IPS-20b (cell line): ENCODE measurements at regions not wholly inside any gene's neighbourhood (a gene's known extent, or its start where the extent isn't known, plus 50 kb on each side); places are given as distances from the start of the nearest gene placed in this dataset.
"Not testable (repeated sequence)": the region's sequence is repeated elsewhere in the genome, so short reads cannot be mapped to it uniquely, and the experiment has no call there.

Experiments used
- H3K27ac ChIP-seq: one replicate; pipeline ENCODE4 v1.5.1; 2013; ENCODE audit warnings: low read length
- H3K27me3 ChIP-seq: 2 replicates; pipeline ENCODE4 v1.6.1; 2013; ENCODE audit warnings: mild to moderate bottlenecking, low read length, inconsistent platforms; ENCODE audit not compliant: insufficient read depth
- H3K36me3 ChIP-seq: 2 replicates; pipeline ENCODE4 v1.6.1; 2013; ENCODE audit warnings: low read depth, mild to moderate bottlenecking, inconsistent platforms, low read length, moderate library complexity; ENCODE audit not compliant: insufficient read depth
- H3K4me1 ChIP-seq: 2 replicates; pipeline ENCODE4 v1.6.1; 2013; ENCODE audit warnings: mild to moderate bottlenecking, control low read depth, inconsistent platforms, low read length, moderate library complexity; ENCODE audit not compliant: insufficient read depth
- H3K4me3 ChIP-seq: 2 replicates; pipeline ENCODE4 v1.5.1; 2013; ENCODE audit warnings: mild to moderate bottlenecking, low read length, inconsistent platforms
- H3K9ac ChIP-seq: 2 replicates; pipeline ENCODE4 v1.6.1; 2013; ENCODE audit warnings: low read depth, mild to moderate bottlenecking, inconsistent platforms, low read length, moderate library complexity
- H3K9me3 ChIP-seq: 2 replicates; pipeline ENCODE4 v1.6.1; 2013; ENCODE audit warnings: mild to moderate bottlenecking, low read depth, low read length, inconsistent platforms; ENCODE audit not compliant: insufficient read depth

- Histone ChIP-seq H3K9me3 (no peaks in the 10 kb centered on the region), H3K27me3 (no peaks in the 10 kb centered on the region), H3K36me3 (no peaks in the 10 kb centered on the region), H3K27ac (no peak overlapping the region), H3K4me3 (no peak overlapping the region), H3K4me1 (no peaks in the 10 kb centered on the region), H3K9ac (no peak overlapping the region)
Measured at GRCh38 chr12:93223440-93224426, 154.0 kb upstream of the NUDT4 start.

GRCh38 chr12:93225094-93225493 lies 152.6 kb upstream of the NUDT4 start:
- H3K27me3 ChIP-seq, result no peaks in the 10 kb centered on the region
- no peaks in the 10 kb centered on the region; the same call in 1 of the 2 replicates for H3K9me3 ChIP-seq
- no peak overlapping the region for H3K27ac ChIP-seq
- H3K4me3 ChIP-seq, result no peak overlapping the region
- no peaks in the 10 kb centered on the region for H3K36me3 ChIP-seq
- H3K9ac ChIP-seq, result no peak overlapping the region
- H3K4me1 ChIP-seq, result peaks cover 7% of the 10 kb centered on the region; the same call in 1 of the 2 replicates

GRCh38 chr12:93226361-93226760 lies 151.4 kb upstream of the NUDT4 start:
- no peak overlapping the region for H3K9ac ChIP-seq
- no peaks in the 10 kb centered on the region for H3K27me3 ChIP-seq
- H3K4me1 ChIP-seq, result peaks cover 8% of the 10 kb centered on the region; the same call in 1 of the 2 replicates
- H3K27ac ChIP-seq, result no peak overlapping the region
- H3K9me3 ChIP-seq, result no peaks in the 10 kb centered on the region; the same call in 1 of the 2 replicates
- H3K36me3 ChIP-seq, result no peaks in the 10 kb centered on the region
- H3K4me3 ChIP-seq, result no peak overlapping the region

GRCh38 chr12:93229494-93230325 lies 148.0 kb upstream of the NUDT4 start:
- H3K27ac ChIP-seq, result no peak overlapping the region
- H3K4me3 ChIP-seq, result no peak overlapping the region
- H3K9ac ChIP-seq, result no peak overlapping the region
- H3K4me1 ChIP-seq, result peaks cover 8% of the 10 kb centered on the region; the same call in 1 of the 2 replicates
- no peaks in the 10 kb centered on the region for H3K27me3 ChIP-seq
- no peaks in the 10 kb centered on the region for H3K36me3 ChIP-seq
- no peaks in the 10 kb centered on the region; the same call in 1 of the 2 replicates for H3K9me3 ChIP-seq

GRCh38 chr12:93230326-93230720 lies 147.4 kb upstream of the NUDT4 start:
- Histone ChIP-seq H3K9me3 (no peaks in the 10 kb centered on the region; the same call in 1 of the 2 replicates), H3K36me3 (no peaks in the 10 kb centered on the region), H3K27me3 (no peaks in the 10 kb centered on the region), H3K27ac (no peak overlapping the region), H3K4me3 (no peak overlapping the region), H3K4me1 (peaks cover 8% of the 10 kb centered on the region; the same call in 1 of the 2 replicates), H3K9ac (no peak overlapping the region)

- Histone ChIP-seq H3K4me3 (no peak overlapping the region), H3K27me3 (no peaks in the 10 kb centered on the region), H3K27ac (no peak overlapping the region), H3K4me1 (peaks cover 8% of the 10 kb centered on the region; the same call in 1 of the 2 replicates), H3K9me3 (no peaks in the 10 kb centered on the region; the same call in 1 of the 2 replicates), H3K36me3 (no peaks in the 10 kb centered on the region), H3K9ac (no peak overlapping the region)
Measured at GRCh38 chr12:93231938-93232337, 145.8 kb upstream of the NUDT4 start.

GRCh38 chr12:93234641-93235040 lies 143.1 kb upstream of the NUDT4 start:
- no peaks in the 10 kb centered on the region for H3K9me3 ChIP-seq
- H3K27me3 ChIP-seq, result no peaks in the 10 kb centered on the region
- H3K9ac ChIP-seq, result no peak overlapping the region
- H3K4me3 ChIP-seq, result no peak overlapping the region
- peaks cover 5% of the 10 kb centered on the region; the same call in 1 of the 2 replicates for H3K4me1 ChIP-seq
- H3K36me3 ChIP-seq, result no peaks in the 10 kb centered on the region
- no peak overlapping the region for H3K27ac ChIP-seq

GRCh38 chr12:93235881-93236280 lies 141.8 kb upstream of the NUDT4 start:
- no peaks in the 10 kb centered on the region for H3K9me3 ChIP-seq
- no peak overlapping the region for H3K4me3 ChIP-seq
- H3K27ac ChIP-seq, result no peak overlapping the region

GRCh38 chr12:93237235-93237915 lies 140.3 kb upstream of the NUDT4 start:
- Histone ChIP-seq H3K36me3 (no peaks in the 10 kb centered on the region), H3K4me1 (no peaks in the 10 kb centered on the region), H3K27me3 (no peaks in the 10 kb centered on the region), H3K27ac (no peak overlapping the region), H3K9ac (no peak overlapping the region), H3K9me3 (no peaks in the 10 kb centered on the region), H3K4me3 (no peak overlapping the region)

More at GRCh38 chr12:93235881-93236280, 141.8 kb upstream of the NUDT4 start:
- Histone ChIP-seq H3K9ac (no peak overlapping the region), H3K4me1 (no peaks in the 10 kb centered on the region), H3K27me3 (no peaks in the 10 kb centered on the region), H3K36me3 (no peaks in the 10 kb centered on the region)

GRCh38 chr12:93238512-93239262 lies 139.0 kb upstream of the NUDT4 start:
- H3K27ac ChIP-seq, H3K4me1 ChIP-seq, H3K9me3 ChIP-seq, H3K4me3 ChIP-seq, H3K27me3 ChIP-seq, H3K36me3 ChIP-seq, H3K9ac ChIP-seq: not testable (repeated sequence)

- not testable (repeated sequence) for H3K4me3 ChIP-seq, H3K36me3 ChIP-seq, H3K4me1 ChIP-seq, H3K9ac ChIP-seq, H3K27me3 ChIP-seq, H3K9me3 ChIP-seq, H3K27ac ChIP-seq
Measured at GRCh38 chr12:93239789-93240188, 137.9 kb upstream of the NUDT4 start.
